ENCODE measurements at regions not wholly inside any gene's neighbourhood (a gene's known extent, or its start where the extent isn't known, plus 50 kb on each side); places are given as distances from the start of the nearest gene placed in this dataset.

DNA sequence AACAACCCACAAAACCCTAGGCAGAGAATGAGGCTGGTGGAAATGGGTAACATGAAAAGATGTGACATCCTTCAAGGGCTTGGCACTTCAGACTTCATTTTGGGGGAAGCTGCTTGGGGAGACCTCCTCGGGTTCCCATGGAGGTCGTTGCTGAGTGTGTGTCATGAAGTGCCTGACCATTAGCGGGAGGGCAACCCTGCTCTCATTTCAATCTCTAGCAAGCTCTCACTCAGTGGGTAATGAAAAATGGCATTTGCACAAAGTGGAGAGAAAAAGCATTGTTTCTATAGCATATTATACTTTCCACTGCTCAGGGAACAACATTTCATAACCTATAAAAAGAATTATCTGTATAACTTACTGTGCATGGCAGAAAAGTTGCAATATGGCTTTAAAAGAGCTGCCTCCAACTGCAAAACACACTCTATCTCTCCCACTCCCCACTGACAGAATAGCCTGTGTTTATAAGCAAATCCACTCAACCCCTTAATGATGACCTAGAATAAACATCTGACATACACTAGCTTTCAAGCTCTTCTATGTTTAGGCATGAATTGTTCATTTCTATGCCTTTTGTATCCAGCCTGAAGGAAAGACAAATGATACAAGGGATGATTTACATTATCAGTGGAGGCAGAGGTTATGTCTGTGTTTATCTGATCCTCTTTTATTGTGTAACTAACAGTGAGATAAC, 357.2 kb downstream of the ZSWIM6 start:
- CTCF ChIA-PET: no interaction called here
- no peak overlapping the region for H3K4me3 ChIP-seq (ENCODE audit: low read depth, low read length)
- DNase-seq (ENCODE audit: low read depth, low spot score): no peak
- POLR2A ChIA-PET: no interaction called here
- TF ChIP-seq, protein P1, sequence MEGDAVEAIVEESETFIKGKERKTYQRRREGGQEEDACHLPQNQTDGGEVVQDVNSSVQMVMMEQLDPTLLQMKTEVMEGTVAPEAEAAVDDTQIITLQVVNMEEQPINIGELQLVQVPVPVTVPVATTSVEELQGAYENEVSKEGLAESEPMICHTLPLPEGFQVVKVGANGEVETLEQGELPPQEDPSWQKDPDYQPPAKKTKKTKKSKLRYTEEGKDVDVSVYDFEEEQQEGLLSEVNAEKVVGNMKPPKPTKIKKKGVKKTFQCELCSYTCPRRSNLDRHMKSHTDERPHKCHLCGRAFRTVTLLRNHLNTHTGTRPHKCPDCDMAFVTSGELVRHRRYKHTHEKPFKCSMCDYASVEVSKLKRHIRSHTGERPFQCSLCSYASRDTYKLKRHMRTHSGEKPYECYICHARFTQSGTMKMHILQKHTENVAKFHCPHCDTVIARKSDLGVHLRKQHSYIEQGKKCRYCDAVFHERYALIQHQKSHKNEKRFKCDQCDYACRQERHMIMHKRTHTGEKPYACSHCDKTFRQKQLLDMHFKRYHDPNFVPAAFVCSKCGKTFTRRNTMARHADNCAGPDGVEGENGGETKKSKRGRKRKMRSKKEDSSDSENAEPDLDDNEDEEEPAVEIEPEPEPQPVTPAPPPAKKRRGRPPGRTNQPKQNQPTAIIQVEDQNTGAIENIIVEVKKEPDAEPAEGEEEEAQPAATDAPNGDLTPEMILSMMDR (IDR thresholded peaks at IDR 0.05; ENCODE audit: insufficient read depth, low read length, missing control alignments): no peak

- no peak for DNase-seq (ENCODE audit: low read depth, low spot score)
- TF ChIP-seq, protein P1 (IDR thresholded peaks at IDR 0.05; ENCODE audit: insufficient read depth, low read length, missing control alignments): no peak
- H3K4me3 ChIP-seq (ENCODE audit: low read depth, low read length): no peak overlapping the region
- ChIA-PET POLR2A (no interaction called here), CTCF (no interaction called here)
These were observed 365.9 kb downstream of the ZSWIM6 start for GRCh38 chr5:61697809-61698558.

DNA sequence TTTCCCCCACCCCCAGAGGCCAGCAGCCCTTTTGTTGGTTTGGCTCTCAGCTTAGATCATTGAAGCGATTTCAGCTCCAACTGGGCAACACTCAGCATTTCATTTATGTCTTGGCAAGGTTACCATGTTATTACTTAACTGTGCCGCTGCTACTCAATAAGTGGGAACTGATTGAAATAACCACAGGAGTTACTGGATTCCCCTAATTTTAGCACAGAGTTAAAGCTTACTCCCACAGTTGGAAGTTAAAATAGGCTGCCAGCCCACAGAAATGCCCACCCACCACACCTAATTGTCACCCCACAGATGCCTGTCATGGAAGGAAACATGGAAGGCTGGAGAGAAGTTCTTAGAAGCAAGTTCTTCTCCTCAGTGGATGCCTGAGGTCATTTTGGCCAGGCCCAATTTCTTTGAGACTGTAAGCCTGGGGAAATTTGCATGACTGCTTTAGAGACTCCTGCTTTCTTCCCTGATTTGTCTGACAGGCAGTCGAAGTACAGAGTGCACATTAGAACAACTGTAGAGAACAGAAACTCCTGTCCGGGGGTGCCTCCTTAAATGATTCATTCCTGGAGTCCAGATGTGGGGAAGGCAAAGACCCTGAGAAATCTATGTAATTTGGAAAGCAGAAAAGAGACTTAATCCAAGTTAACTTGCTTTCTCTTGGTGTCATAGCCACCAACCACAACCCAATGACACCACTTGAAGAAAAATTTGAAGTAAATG, 370.0 kb downstream of the ZSWIM6 start:
- H3K4me3 ChIP-seq (ENCODE audit: low read depth, low read length): no peak overlapping the region
- DNase-seq (ENCODE audit: low read depth, low spot score): no peak
- CTCF ChIA-PET: no interaction called here
- TF ChIP-seq, protein P1 (IDR thresholded peaks at IDR 0.05; ENCODE audit: insufficient read depth, low read length, missing control alignments): no peak
- POLR2A ChIA-PET: no interaction called here

DNA sequence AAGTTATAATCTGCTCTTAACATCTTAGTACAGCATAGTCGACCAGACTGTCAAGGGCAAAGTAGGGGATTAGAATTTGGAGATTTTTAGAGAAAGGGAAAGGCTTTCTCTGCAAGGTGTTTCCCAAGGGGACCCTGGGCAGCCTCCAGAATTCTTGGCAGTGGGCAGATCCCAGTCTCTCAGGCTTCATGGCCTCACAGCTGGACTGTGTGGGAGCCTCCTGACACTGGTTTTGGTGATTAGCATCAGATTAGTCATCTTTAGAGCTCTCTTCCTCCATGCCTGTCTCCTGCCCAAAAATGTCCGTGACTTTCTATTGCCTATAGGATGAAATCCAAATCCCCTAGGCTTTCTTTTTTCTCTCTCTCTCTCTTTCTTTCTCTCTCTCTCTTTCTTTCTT, 370.7 kb downstream of the ZSWIM6 start:
- TF ChIP-seq, protein P1 (IDR thresholded peaks at IDR 0.05; ENCODE audit: insufficient read depth, low read length, missing control alignments): no peak
- ChIA-PET POLR2A (no interaction called here), CTCF (no interaction called here)
- H3K4me3 ChIP-seq (ENCODE audit: low read depth, low read length): no peak overlapping the region
- no peak for DNase-seq (ENCODE audit: low read depth, low spot score)

- no peak overlapping the region for H3K4me3 ChIP-seq (ENCODE audit: low read depth, low read length)
- POLR2A ChIA-PET: no interaction called here
- DNase-seq (ENCODE audit: low read depth, low spot score): no peak
- TF ChIP-seq, protein P1 (IDR thresholded peaks at IDR 0.05; ENCODE audit: insufficient read depth, low read length, missing control alignments): no peak
- CTCF ChIA-PET: no interaction called here
These were observed 372.2 kb downstream of the ZSWIM6 start for GRCh38 chr5:61704289-61704688.

DNA sequence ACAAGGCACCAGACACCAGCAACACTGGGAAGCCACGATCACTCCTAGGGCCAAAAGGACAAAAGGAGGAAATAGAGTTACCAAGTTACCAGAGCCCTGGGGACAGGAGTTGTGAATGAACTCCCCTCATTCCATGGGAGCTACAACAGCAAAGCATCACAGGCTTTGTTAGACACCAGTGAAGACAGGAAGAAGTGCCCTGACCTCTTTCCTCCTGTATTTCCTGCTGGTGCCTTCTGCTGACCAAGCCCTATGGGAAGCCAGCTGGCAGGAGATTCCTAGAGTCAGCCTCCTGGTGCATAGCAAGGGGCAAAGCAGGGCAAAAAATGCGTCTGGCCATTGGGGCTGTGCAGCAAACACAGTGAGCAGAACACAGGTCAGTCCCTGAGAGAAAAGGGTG, 374.7 kb downstream of the ZSWIM6 start:
- no peak for DNase-seq (ENCODE audit: low read depth, low spot score)
- ChIA-PET POLR2A (no interaction called here), CTCF (interaction anchor here (1.0 kb wide), 1 partner anchor 111 kb away, joined by 3 read pairs; no protein-coding TSS in a partner anchor)
- no peak overlapping the region for H3K4me3 ChIP-seq (ENCODE audit: low read depth, low read length)
- TF ChIP-seq, protein P1 (IDR thresholded peaks at IDR 0.05; ENCODE audit: insufficient read depth, low read length, missing control alignments): no peak
